Fibroblast of lung (primary cell): ENCODE measurements at regions not wholly inside any gene's neighbourhood (a gene's known extent, or its start where the extent isn't known, plus 50 kb on each side); places are given as distances from the start of the nearest gene placed in this dataset.

ENCODE experiments used
- CTCF ChIP-seq, 2 donors: IDR thresholded peaks in 1 of 2; conservative IDR thresholded peaks in 1 of 2; 1 replicate in 1 of 2; 2 replicates in 1 of 2; pipeline ENCODE4 v1.5.1; 2011 to 2012; ENCODE audit warnings: low read length in 2 of 2, control low read depth in 1 of 2, inconsistent platforms in 1 of 2, low read depth in 1 of 2, mild to moderate bottlenecking in 1 of 2
- EZH2 ChIP-seq: IDR thresholded peaks from 2 replicates; pipeline ENCODE4 v1.5.1; 2012; ENCODE audit warnings: low read length, control low read depth, mild to moderate bottlenecking; ENCODE audit errors: missing control alignments

GRCh38 chr15:66833371-66833770, 131.3 kb downstream of the SMAD6 start:
- TF ChIP-seq CTCF (conservative IDR thresholded peaks at IDR 0.05 in 1 of 2, IDR thresholded peaks at IDR 0.05 in 1 of 2; ENCODE audit: low read depth in 1 of 2, low read length in 2 of 2), result no peak
- TF ChIP-seq EZH2, result no peak
